NK-92 treated with Interleukin-12 subunit alpha and Interleukin-12 subunit beta, amount 100 ng/mL, for 24 hours (cell line): ENCODE measurements at regions not wholly inside any gene's neighbourhood (a gene's known extent, or its start where the extent isn't known, plus 50 kb on each side); places are given as distances from the start of the nearest gene placed in this dataset.
"Not testable (repeated sequence)": the region's sequence is repeated elsewhere in the genome, so short reads cannot be mapped to it uniquely, and the experiment has no call there.

Experiments
- DNase-seq: peaks from one replicate; lab custom pipeline; 2025; lab: John Stamatoyannopoulos, UW

- DNase-seq, result not testable (repeated sequence)
Measured at GRCh38 chr4:189665712-189666305, 274.9 kb upstream of the FRG1 start.

GRCh38 chr4:189667386-189667785 lies 273.3 kb upstream of the FRG1 start:
- not testable (repeated sequence) for DNase-seq

- not testable (repeated sequence) for DNase-seq
Measured at GRCh38 chr4:189697675-189698245, 242.9 kb upstream of the FRG1 start.

- not testable (repeated sequence) for DNase-seq
Measured at GRCh38 chr4:189703000-189703399, 237.7 kb upstream of the FRG1 start.

GRCh38 chr4:189706821-189707220 lies 233.9 kb upstream of the FRG1 start:
- DNase-seq, result not testable (repeated sequence)

- not testable (repeated sequence) for DNase-seq
Measured at GRCh38 chr4:189707227-189707626, 233.4 kb upstream of the FRG1 start.

- DNase-seq, result not testable (repeated sequence)
Measured at GRCh38 chr4:189711956-189712355, 228.7 kb upstream of the FRG1 start.

- not testable (repeated sequence) for DNase-seq
Measured at GRCh38 chr4:189721016-189721993, 219.4 kb upstream of the FRG1 start.

- not testable (repeated sequence) for DNase-seq
Measured at GRCh38 chr4:189722324-189723003, 218.2 kb upstream of the FRG1 start.

GRCh38 chr4:189727982-189728638 lies 212.6 kb upstream of the FRG1 start:
- DNase-seq, result not testable (repeated sequence)

GRCh38 chr4:189731989-189732388 lies 208.7 kb upstream of the FRG1 start:
- DNase-seq, result not testable (repeated sequence)

- DNase-seq, result not testable (repeated sequence)
Measured at GRCh38 chr4:189733507-189733906, 207.2 kb upstream of the FRG1 start.

GRCh38 chr4:189734648-189735267 lies 205.9 kb upstream of the FRG1 start:
- not testable (repeated sequence) for DNase-seq

- DNase-seq, result not testable (repeated sequence)
Measured at GRCh38 chr4:189736656-189737055, 204.0 kb upstream of the FRG1 start.

- not testable (repeated sequence) for DNase-seq
Measured at GRCh38 chr4:189740118-189740517, 200.6 kb upstream of the FRG1 start.

- no peak for DNase-seq
Measured at GRCh38 chr4:189740873-189741272, 199.8 kb upstream of the FRG1 start.

- DNase-seq, result not testable (repeated sequence)
Measured at GRCh38 chr4:189753092-189753491, 187.6 kb upstream of the FRG1 start.

- DNase-seq, result no peak
Measured at GRCh38 chr4:189763583-189763982, 177.1 kb upstream of the FRG1 start.

GRCh38 chr4:189765301-189765700 lies 175.4 kb upstream of the FRG1 start:
- DNase-seq, result no peak

GRCh38 chr4:189765736-189766135 lies 174.9 kb upstream of the FRG1 start:
- DNase-seq, result no peak

GRCh38 chr4:189767941-189768340 lies 172.7 kb upstream of the FRG1 start:
- no peak for DNase-seq
